Natural killer cell treated with Interleukin-12 subunit alpha and Interleukin-12 subunit beta and Interleukin-15 and Interleukin-18, amount 100 ng/mL, for 72 hours (primary cell): ENCODE measurements at regions not wholly inside any gene's neighbourhood (a gene's known extent, or its start where the extent isn't known, plus 50 kb on each side); places are given as distances from the start of the nearest gene placed in this dataset.
"Not testable (repeated sequence)": the region's sequence is repeated elsewhere in the genome, so short reads cannot be mapped to it uniquely, and the experiment has no call there.

Experiments
- ATAC-seq, 2 donors: fragments of 150-1000 bp; cut with Tn5 transposase in 1 of 2; sonication (Bioruptor Pico), chemical (Tn5 transposase) in 1 of 2; 2 replicates each; pipeline ENCODE4 v1.10.0; 2021
- DNase-seq: peaks from one replicate; pipeline ENCODE4 v3.0.0; 2022; ENCODE audit warnings: low spot score
- H3K27ac Mint-ChIP-seq, 2 donors: 1 replicate in 1 of 2; 2 replicates in 1 of 2; pipeline ENCODE4 v1.8.0; 2022; ENCODE audit warnings: mixed read lengths in 2 of 2, mild to moderate bottlenecking in 1 of 2, moderate library complexity in 1 of 2
- H3K27me3 Mint-ChIP-seq, 2 donors: 1 replicate in 1 of 2; 2 replicates in 1 of 2; pipeline ENCODE4 v1.8.0; 2022; ENCODE audit warnings: mixed read lengths in 2 of 2
- H3K36me3 Mint-ChIP-seq: one replicate; pipeline ENCODE4 v1.8.0; 2022; ENCODE audit warnings: mixed read lengths
- H3K4me1 Mint-ChIP-seq, 2 donors: 1 replicate in 1 of 2; 2 replicates in 1 of 2; pipeline ENCODE4 v1.8.0; 2022; ENCODE audit warnings: low read depth in 2 of 2, mixed read lengths in 2 of 2, mild to moderate bottlenecking in 1 of 2
- H3K4me3 Mint-ChIP-seq: one replicate; pipeline ENCODE4 v1.8.0; 2022; ENCODE audit warnings: mixed read lengths
- H3K9me3 Mint-ChIP-seq: 2 replicates; pipeline ENCODE4 v1.8.0; 2022; ENCODE audit warnings: mixed read lengths

GRCh38 chr21:28385845-28386244 lies 606.8 kb downstream of the LTN1 start:
- Mint-ChIP-seq H3K4me1 (no peaks in the 10 kb centered on the region), H3K27me3 (no peaks in the 10 kb centered on the region), H3K9me3 (peaks cover 3% of the 10 kb centered on the region), H3K27ac (no peak overlapping the region), H3K4me3 (no peak overlapping the region), H3K36me3 (no peaks in the 10 kb centered on the region)
- DNase-seq (no peak), ATAC-seq (no peak)

GRCh38 chr21:28381000-28381745 lies 611.5 kb downstream of the LTN1 start:
- ATAC-seq, H3K27ac Mint-ChIP-seq, H3K36me3 Mint-ChIP-seq, H3K9me3 Mint-ChIP-seq, DNase-seq, H3K4me1 Mint-ChIP-seq, H3K27me3 Mint-ChIP-seq, H3K4me3 Mint-ChIP-seq: not testable (repeated sequence)

- no peaks in the 10 kb centered on the region for H3K27me3 Mint-ChIP-seq
- ATAC-seq (no peak), DNase-seq (no peak)
- peaks cover 3% of the 10 kb centered on the region for H3K36me3 Mint-ChIP-seq
- H3K4me3 Mint-ChIP-seq: no peak overlapping the region
- peaks cover 11% of the 10 kb centered on the region for H3K9me3 Mint-ChIP-seq
- H3K27ac Mint-ChIP-seq: no peak overlapping the region
- no peaks in the 10 kb centered on the region for H3K4me1 Mint-ChIP-seq
These were observed 612.4 kb downstream of the LTN1 start for GRCh38 chr21:28380241-28380640.

GRCh38 chr21:28378026-28378425 lies 614.7 kb downstream of the LTN1 start:
- H3K4me1 Mint-ChIP-seq: no peaks in the 10 kb centered on the region
- H3K27me3 Mint-ChIP-seq: no peaks in the 10 kb centered on the region
- no peak overlapping the region for H3K27ac Mint-ChIP-seq
- DNase-seq (no peak), ATAC-seq (no peak)
- peaks cover 17% of the 10 kb centered on the region for H3K9me3 Mint-ChIP-seq
- H3K36me3 Mint-ChIP-seq: peaks cover 14% of the 10 kb centered on the region
- H3K4me3 Mint-ChIP-seq: no peak overlapping the region

GRCh38 chr21:28375708-28376385 lies 616.8 kb downstream of the LTN1 start:
- H3K4me1 Mint-ChIP-seq: no peaks in the 10 kb centered on the region
- ATAC-seq: no peak

GRCh38 chr21:28374881-28375280 lies 617.8 kb downstream of the LTN1 start:
- peaks cover 19% of the 10 kb centered on the region for H3K36me3 Mint-ChIP-seq
- DNase-seq (no peak), ATAC-seq (no peak)
- H3K9me3 Mint-ChIP-seq: peaks cover 20% of the 10 kb centered on the region
- no peak overlapping the region for H3K27ac Mint-ChIP-seq
- H3K27me3 Mint-ChIP-seq: no peaks in the 10 kb centered on the region
- no peaks in the 10 kb centered on the region for H3K4me1 Mint-ChIP-seq
- no peak overlapping the region for H3K4me3 Mint-ChIP-seq

More at GRCh38 chr21:28375708-28376385, 616.8 kb downstream of the LTN1 start:
- Mint-ChIP-seq H3K4me3 (no peak overlapping the region), H3K36me3 (peaks cover 16% of the 10 kb centered on the region), H3K27me3 (no peaks in the 10 kb centered on the region), H3K9me3 (peaks cover 20% of the 10 kb centered on the region), H3K27ac (no peak overlapping the region)
- DNase-seq: no peak

- Mint-ChIP-seq H3K36me3 (peaks cover 24% of the 10 kb centered on the region), H3K4me1 (no peaks in the 10 kb centered on the region), H3K9me3 (peaks cover 19% of the 10 kb centered on the region), H3K4me3 (no peak overlapping the region), H3K27me3 (no peaks in the 10 kb centered on the region), H3K27ac (no peak overlapping the region)
- DNase-seq (no peak), ATAC-seq (no peak)
These were observed 621.0 kb downstream of the LTN1 start for GRCh38 chr21:28371713-28372112.

GRCh38 chr21:28359300-28359699 lies 633.4 kb downstream of the LTN1 start:
- no peak for DNase-seq
- no peak overlapping the region for H3K4me3 Mint-ChIP-seq
- peaks cover 3% of the 10 kb centered on the region for H3K9me3 Mint-ChIP-seq
- H3K36me3 Mint-ChIP-seq: no peaks in the 10 kb centered on the region
- H3K27me3 Mint-ChIP-seq: no peaks in the 10 kb centered on the region
- ATAC-seq: no peak
- no peaks in the 10 kb centered on the region for H3K4me1 Mint-ChIP-seq
- H3K27ac Mint-ChIP-seq: no peak overlapping the region

GRCh38 chr21:28358702-28359101 lies 634.0 kb downstream of the LTN1 start:
- Mint-ChIP-seq H3K27me3 (no peaks in the 10 kb centered on the region), H3K36me3 (no peaks in the 10 kb centered on the region), H3K4me1 (no peaks in the 10 kb centered on the region), H3K4me3 (no peak overlapping the region), H3K27ac (no peak overlapping the region), H3K9me3 (peaks cover 3% of the 10 kb centered on the region)
- ATAC-seq (no peak), DNase-seq (no peak)

GRCh38 chr21:28358170-28358569 lies 634.5 kb downstream of the LTN1 start:
- Mint-ChIP-seq H3K27ac (no peak overlapping the region), H3K27me3 (no peaks in the 10 kb centered on the region), H3K4me3 (no peak overlapping the region), H3K9me3 (peaks cover 3% of the 10 kb centered on the region), H3K4me1 (no peaks in the 10 kb centered on the region), H3K36me3 (no peaks in the 10 kb centered on the region)
- DNase-seq (no peak), ATAC-seq (no peak)

GRCh38 chr21:28357743-28358142 lies 634.9 kb downstream of the LTN1 start:
- Mint-ChIP-seq H3K36me3 (no peaks in the 10 kb centered on the region), H3K27ac (no peak overlapping the region), H3K4me1 (no peaks in the 10 kb centered on the region), H3K9me3 (peaks cover 3% of the 10 kb centered on the region), H3K4me3 (no peak overlapping the region), H3K27me3 (no peaks in the 10 kb centered on the region)
- DNase-seq (no peak), ATAC-seq (no peak)

- H3K27ac Mint-ChIP-seq: no peak overlapping the region
- no peaks in the 10 kb centered on the region for H3K36me3 Mint-ChIP-seq
- no peak overlapping the region for H3K4me3 Mint-ChIP-seq
- DNase-seq (no peak), ATAC-seq (no peak)
- no peaks in the 10 kb centered on the region for H3K27me3 Mint-ChIP-seq
- no peaks in the 10 kb centered on the region for H3K4me1 Mint-ChIP-seq
- H3K9me3 Mint-ChIP-seq: peaks cover 3% of the 10 kb centered on the region
These were observed 636.3 kb downstream of the LTN1 start for GRCh38 chr21:28356422-28356821.

GRCh38 chr21:28345934-28346333 lies 646.7 kb downstream of the LTN1 start:
- Mint-ChIP-seq H3K4me1 (no peaks in the 10 kb centered on the region), H3K36me3 (no peaks in the 10 kb centered on the region), H3K27ac (no peak overlapping the region), H3K27me3 (no peaks in the 10 kb centered on the region), H3K4me3 (no peak overlapping the region), H3K9me3 (no peaks in the 10 kb centered on the region)
- DNase-seq: no peak
- ATAC-seq: no peak

- Mint-ChIP-seq H3K27ac (no peak overlapping the region), H3K9me3 (no peaks in the 10 kb centered on the region), H3K27me3 (no peaks in the 10 kb centered on the region), H3K4me1 (no peaks in the 10 kb centered on the region), H3K4me3 (no peak overlapping the region), H3K36me3 (no peaks in the 10 kb centered on the region)
- ATAC-seq (no peak), DNase-seq (no peak)
These were observed 647.7 kb downstream of the LTN1 start for GRCh38 chr21:28344985-28345384.
